GM23338 (cell line): ENCODE measurements at regions not wholly inside any gene's neighbourhood (a gene's known extent, or its start where the extent isn't known, plus 50 kb on each side); places are given as distances from the start of the nearest gene placed in this dataset.

Experiments used
- ATAC-seq: fragments of 200-7000 bp; cut with Tn5 transposase; 3 replicates; pipeline ENCODE4 v1.9.1; 2020
- DNase-seq: peaks from one replicate; pipeline ENCODE4 v3.0.0-alpha.2; 2015; ENCODE audit warnings: low spot score
- H2AFZ ChIP-seq: fragments of 200-600 bp; sonication (generic); 2 replicates; pipeline ENCODE4 v1.8.0; 2016; ENCODE audit warnings: antibody characterized with exemption, mild to moderate bottlenecking, moderate library complexity
- H3F3A ChIP-seq: fragments of 200-600 bp; sonication (generic); replicated peaks from 2 replicates; pipeline ENCODE4 v1.8.0; 2017; ENCODE audit warnings: antibody characterized with exemption, mixed run types, low read depth
- H3K27ac ChIP-seq: fragments of 200-600 bp; sonication (generic); 2 replicates; pipeline ENCODE4 v1.6.1; 2016; ENCODE audit warnings: low read depth
- H3K27me3 ChIP-seq: fragments of 200-600 bp; sonication (generic); 2 replicates; pipeline ENCODE4 v1.8.0; 2016; ENCODE audit warnings: mild to moderate bottlenecking, mixed run types, moderate library complexity; ENCODE audit not compliant: insufficient read depth
- H3K36me3 ChIP-seq: fragments of 200-600 bp; sonication (generic); 2 replicates; pipeline ENCODE4 v1.8.0; 2016; ENCODE audit warnings: mild to moderate bottlenecking; ENCODE audit not compliant: insufficient read depth
- H3K4me1 ChIP-seq: fragments of 200-600 bp; sonication (generic); 2 replicates; pipeline ENCODE4 v1.8.0; 2016; ENCODE audit warnings: mild to moderate bottlenecking, moderate library complexity; ENCODE audit not compliant: insufficient read depth
- H3K4me2 ChIP-seq: fragments of 200-600 bp; sonication (generic); 2 replicates; pipeline ENCODE4 v1.7.1; 2017; ENCODE audit warnings: mixed run types
- H3K4me3 ChIP-seq: fragments of 200-600 bp; sonication (generic); 2 replicates; pipeline ENCODE4 v1.6.1; 2016; ENCODE audit warnings: mixed run types
- H3K79me2 ChIP-seq: fragments of 200-600 bp; sonication (generic); replicated peaks from 2 replicates; pipeline ENCODE4 v1.8.0; 2017; ENCODE audit warnings: mild to moderate bottlenecking; ENCODE audit not compliant: insufficient read depth
- H3K9me2 ChIP-seq: fragments of 200-600 bp; sonication (generic); 2 replicates; pipeline ENCODE4 v1.8.0; 2017; ENCODE audit not compliant: insufficient read depth
- H4K20me1 ChIP-seq: fragments of 200-600 bp; sonication (generic); replicated peaks from 2 replicates; pipeline ENCODE4 v1.8.0; 2017; ENCODE audit warnings: mild to moderate bottlenecking; ENCODE audit not compliant: insufficient read depth
- H3K27ac Mint-ChIP-seq: 2 replicates; pipeline ENCODE4 v1.8.0; 2020; ENCODE audit warnings: inconsistent platforms, mild to moderate bottlenecking, moderate library complexity, mixed read lengths
- H3K27me3 Mint-ChIP-seq: 3 replicates; pipeline ENCODE4 v1.8.0; 2022; ENCODE audit warnings: low read depth, mild to moderate bottlenecking, moderate library complexity, mixed read lengths, inconsistent platforms; ENCODE audit not compliant: insufficient read depth, poor library complexity
- H3K36me3 Mint-ChIP-seq: 3 replicates; pipeline ENCODE4 v1.8.0; 2021; ENCODE audit warnings: low read depth, mild to moderate bottlenecking, inconsistent platforms, moderate library complexity, mixed read lengths
- H3K4me1 Mint-ChIP-seq: 3 replicates; pipeline ENCODE4 v1.8.0; 2020; ENCODE audit warnings: mild to moderate bottlenecking, inconsistent platforms, mixed read lengths
- H3K4me3 Mint-ChIP-seq: 3 replicates; pipeline ENCODE4 v1.8.0; 2021; ENCODE audit warnings: moderate library complexity, mild to moderate bottlenecking, inconsistent platforms, mixed read lengths
- H3K9me3 Mint-ChIP-seq: 3 replicates; pipeline ENCODE4 v1.8.0; 2020; ENCODE audit warnings: moderate library complexity, mild to moderate bottlenecking, inconsistent platforms, mixed read lengths
- CREB1 ChIP-seq: fragments of 250-450 bp; sonication (Bioruptor Pico); IDR thresholded peaks from 2 replicates; pipeline ENCODE4 v1.5.0; 2020; ENCODE audit warnings: low read depth, mild to moderate bottlenecking, moderate library complexity
- CTCF ChIP-seq, 2 experiments: fragments of 200-600 bp in 1 of 2; sonication (generic) in 1 of 2; conservative IDR thresholded peaks; 2 replicates each; pipeline versions ENCODE4 v1.5.1 to v1.6.1; 2016 to 2017; ENCODE audit warnings: antibody characterized with exemption in 2 of 2, low read depth in 2 of 2, mild to moderate bottlenecking in 2 of 2, moderate library complexity in 1 of 2
- ETS1 ChIP-seq: IDR thresholded peaks from 2 replicates; pipeline ENCODE4 v1.6.1; 2016; ENCODE audit warnings: antibody characterized with exemption
- EZH2phosphoT487 ChIP-seq: fragments of 200-600 bp; sonication (generic); IDR thresholded peaks from one replicate; pipeline ENCODE4 v1.8.1; 2018; ENCODE audit warnings: antibody characterized with exemption; ENCODE audit not compliant: unreplicated experiment
- JUNB ChIP-seq: IDR thresholded peaks from one replicate; pipeline ENCODE4 v1.6.1; 2016; ENCODE audit warnings: antibody characterized with exemption; ENCODE audit not compliant: unreplicated experiment
- POLR2AphosphoS5 ChIP-seq: IDR thresholded peaks from 2 replicates; pipeline ENCODE4 v1.6.1; 2016; ENCODE audit warnings: antibody characterized with exemption, low read depth
- STAT1 ChIP-seq: IDR thresholded peaks from one replicate; pipeline ENCODE4 v1.6.1; 2016; ENCODE audit warnings: antibody characterized with exemption; ENCODE audit not compliant: unreplicated experiment
- ZNF114 ChIP-seq: fragments of 250-450 bp; sonication (Bioruptor Pico); IDR thresholded peaks from 2 replicates; pipeline ENCODE4 v1.5.0; 2020; ENCODE audit warnings: mild to moderate bottlenecking, moderate library complexity
- ZNF331 ChIP-seq: fragments of 250-450 bp; sonication (Bioruptor Pico); IDR thresholded peaks from 2 replicates; pipeline ENCODE4 v1.5.0; 2020; ENCODE audit warnings: low read depth, mild to moderate bottlenecking, moderate library complexity
- ZNF462 ChIP-seq: fragments of 250-450 bp; sonication (Bioruptor Pico); IDR thresholded peaks from 2 replicates; pipeline ENCODE4 v1.5.0; 2020; ENCODE audit warnings: mild to moderate bottlenecking, moderate library complexity

GRCh38 chr2:220717283-220717682, 854.8 kb downstream of the EPHA4 start:
- DNase-seq (no peak), ATAC-seq (no peak)
- TF ChIP-seq CTCF (conservative IDR thresholded peaks at IDR 0.05; ENCODE audit: low read depth in 2 of 2) = no peak
- TF ChIP-seq ZNF114 (CRISPR knock-in tag) = no peak
- no peak for TF ChIP-seq ZNF331 (CRISPR knock-in tag)
- TF ChIP-seq CREB1 (CRISPR knock-in tag) = no peak
- no peak for TF ChIP-seq EZH2phosphoT487
- TF ChIP-seq ETS1 = no peak
- TF ChIP-seq STAT1 = no peak
- TF ChIP-seq ZNF462 (CRISPR knock-in tag) = no peak
- no peak for TF ChIP-seq POLR2AphosphoS5
- TF ChIP-seq JUNB = no peak
- peaks cover 3% of the 10 kb centered on the region; the same call in 2 of the 3 replicates for H3K4me1 Mint-ChIP-seq
- no peak overlapping the region for H3K27ac ChIP-seq
- peaks cover 27% of the 10 kb centered on the region for H3K9me3 Mint-ChIP-seq
- no peaks in the 10 kb centered on the region for H3K27me3 ChIP-seq
- no peak overlapping the region for H3K4me2 ChIP-seq
- no peak overlapping the region for H3K4me3 Mint-ChIP-seq
- peaks cover 23% of the 10 kb centered on the region; the same call in 2 of the 3 replicates for H3K36me3 Mint-ChIP-seq
- H3K4me1 ChIP-seq = peaks cover 7% of the 10 kb centered on the region; the same call in 1 of the 2 replicates
- H3K27ac Mint-ChIP-seq = no peak overlapping the region
- no peaks in the 10 kb centered on the region for H3K79me2 ChIP-seq
- peaks cover 2% of the 10 kb centered on the region for H3K27me3 Mint-ChIP-seq
- H3K9me2 ChIP-seq = no peaks in the 10 kb centered on the region; the same call in 1 of the 2 replicates
- no peaks in the 10 kb centered on the region for H4K20me1 ChIP-seq
- no peak overlapping the region for H2AFZ ChIP-seq
- no peak overlapping the region for H3K4me3 ChIP-seq
- no peaks in the 10 kb centered on the region for H3F3A ChIP-seq
- no peaks in the 10 kb centered on the region for H3K36me3 ChIP-seq
